Activated naive CD8-positive, alpha-beta T cell treated with anti-CD3 and anti-CD28 coated beads for 36 hours (primary cell): ENCODE measurements at regions not wholly inside any gene's neighbourhood (a gene's known extent, or its start where the extent isn't known, plus 50 kb on each side); places are given as distances from the start of the nearest gene placed in this dataset.
"Not testable (repeated sequence)": the region's sequence is repeated elsewhere in the genome, so short reads cannot be mapped to it uniquely, and the experiment has no call there.

Experiments used
- DNase-seq: peaks from one replicate; pipeline ENCODE4 v3.0.0; 2021
- H3K27ac Mint-ChIP-seq: one replicate; pipeline ENCODE4 v1.8.0; 2022; ENCODE audit warnings: mild to moderate bottlenecking, moderate library complexity, mixed read lengths
- H3K27me3 Mint-ChIP-seq: one replicate; pipeline ENCODE4 v1.8.0; 2022; ENCODE audit warnings: mild to moderate bottlenecking, mixed read lengths
- H3K36me3 Mint-ChIP-seq: one replicate; pipeline ENCODE4 v1.8.0; 2021; ENCODE audit warnings: mild to moderate bottlenecking, mixed read lengths
- H3K4me1 Mint-ChIP-seq: one replicate; pipeline ENCODE4 v1.8.0; 2021; ENCODE audit warnings: mixed read lengths
- H3K4me3 Mint-ChIP-seq: one replicate; pipeline ENCODE4 v1.8.0; 2022; ENCODE audit warnings: mild to moderate bottlenecking, moderate library complexity, mixed read lengths
- H3K9me3 Mint-ChIP-seq: one replicate; pipeline ENCODE4 v1.8.0; 2022; ENCODE audit warnings: mixed read lengths

GRCh38 chr16:87119748-87120147 lies 197.4 kb downstream of the C16orf95 start:
- Mint-ChIP-seq H3K36me3 (no peaks in the 10 kb centered on the region), H3K4me1 (no peaks in the 10 kb centered on the region), H3K9me3 (no peaks in the 10 kb centered on the region), H3K27me3 (peaks cover 32% of the 10 kb centered on the region), H3K27ac (no peak overlapping the region), H3K4me3 (no peak overlapping the region)
- no peak for DNase-seq

GRCh38 chr16:87121816-87122215 lies 195.4 kb downstream of the C16orf95 start:
- Mint-ChIP-seq H3K4me3 (no peak overlapping the region), H3K9me3 (no peaks in the 10 kb centered on the region), H3K27ac (no peak overlapping the region), H3K36me3 (no peaks in the 10 kb centered on the region), H3K4me1 (no peaks in the 10 kb centered on the region), H3K27me3 (peaks cover 29% of the 10 kb centered on the region)
- no peak for DNase-seq

- Mint-ChIP-seq H3K27me3 (peaks cover 24% of the 10 kb centered on the region), H3K4me3 (no peak overlapping the region), H3K36me3 (no peaks in the 10 kb centered on the region), H3K4me1 (no peaks in the 10 kb centered on the region), H3K9me3 (no peaks in the 10 kb centered on the region), H3K27ac (no peak overlapping the region)
- no peak for DNase-seq
Observed at GRCh38 chr16:87123356-87124001, 193.7 kb downstream of the C16orf95 start.

GRCh38 chr16:87124405-87124804 lies 192.8 kb downstream of the C16orf95 start:
- H3K4me3 Mint-ChIP-seq, H3K27ac Mint-ChIP-seq, H3K9me3 Mint-ChIP-seq, H3K4me1 Mint-ChIP-seq, H3K36me3 Mint-ChIP-seq, DNase-seq: not testable (repeated sequence)
- peaks cover 16% of the 10 kb centered on the region for H3K27me3 Mint-ChIP-seq

GRCh38 chr16:87125206-87126155 lies 191.7 kb downstream of the C16orf95 start:
- no peak overlapping the region for H3K4me3 Mint-ChIP-seq
- H3K27me3 Mint-ChIP-seq, result peaks cover 6% of the 10 kb centered on the region

GRCh38 chr16:87126403-87127025 lies 190.7 kb downstream of the C16orf95 start:
- Mint-ChIP-seq H3K9me3 (peaks cover 3% of the 10 kb centered on the region), H3K36me3 (no peaks in the 10 kb centered on the region), H3K27ac (no peak overlapping the region), H3K4me1 (no peaks in the 10 kb centered on the region), H3K27me3 (no peaks in the 10 kb centered on the region), H3K4me3 (no peak overlapping the region)
- DNase-seq, result no peak

More at GRCh38 chr16:87125206-87126155, 191.7 kb downstream of the C16orf95 start:
- H3K4me1 Mint-ChIP-seq, result no peaks in the 10 kb centered on the region
- peaks cover 3% of the 10 kb centered on the region for H3K9me3 Mint-ChIP-seq
- no peak for DNase-seq
- no peak overlapping the region for H3K27ac Mint-ChIP-seq
- H3K36me3 Mint-ChIP-seq, result no peaks in the 10 kb centered on the region

- Mint-ChIP-seq H3K9me3 (peaks cover 3% of the 10 kb centered on the region), H3K27ac (no peak overlapping the region), H3K4me1 (no peaks in the 10 kb centered on the region), H3K27me3 (no peaks in the 10 kb centered on the region), H3K4me3 (no peak overlapping the region), H3K36me3 (no peaks in the 10 kb centered on the region)
- no peak for DNase-seq
Observed at GRCh38 chr16:87127061-87127765, 190.0 kb downstream of the C16orf95 start.

- Mint-ChIP-seq H3K9me3 (peaks cover 3% of the 10 kb centered on the region), H3K27me3 (no peaks in the 10 kb centered on the region), H3K27ac (no peak overlapping the region), H3K4me3 (no peak overlapping the region), H3K4me1 (no peaks in the 10 kb centered on the region), H3K36me3 (no peaks in the 10 kb centered on the region)
- no peak for DNase-seq
Observed at GRCh38 chr16:87127766-87128147, 189.4 kb downstream of the C16orf95 start.

- Mint-ChIP-seq H3K4me1 (no peaks in the 10 kb centered on the region), H3K36me3 (no peaks in the 10 kb centered on the region), H3K27ac (no peak overlapping the region), H3K4me3 (no peak overlapping the region), H3K27me3 (no peaks in the 10 kb centered on the region), H3K9me3 (peaks cover 3% of the 10 kb centered on the region)
- no peak for DNase-seq
Observed at GRCh38 chr16:87129771-87130170, 187.4 kb downstream of the C16orf95 start.

GRCh38 chr16:87131061-87131995 lies 185.9 kb downstream of the C16orf95 start:
- Mint-ChIP-seq H3K4me3 (no peak overlapping the region), H3K36me3 (no peaks in the 10 kb centered on the region), H3K9me3 (peaks cover 3% of the 10 kb centered on the region), H3K27ac (no peak overlapping the region), H3K4me1 (no peaks in the 10 kb centered on the region), H3K27me3 (no peaks in the 10 kb centered on the region)
- DNase-seq, result no peak

- Mint-ChIP-seq H3K9me3 (peaks cover 3% of the 10 kb centered on the region), H3K4me1 (no peaks in the 10 kb centered on the region), H3K36me3 (no peaks in the 10 kb centered on the region), H3K4me3 (no peak overlapping the region), H3K27ac (no peak overlapping the region), H3K27me3 (no peaks in the 10 kb centered on the region)
- DNase-seq, result no peak
Observed at GRCh38 chr16:87131996-87132345, 185.2 kb downstream of the C16orf95 start.

- H3K4me3 Mint-ChIP-seq, result no peak overlapping the region
- no peak overlapping the region for H3K27ac Mint-ChIP-seq
- H3K27me3 Mint-ChIP-seq, result no peaks in the 10 kb centered on the region
- no peak for DNase-seq
- no peaks in the 10 kb centered on the region for H3K4me1 Mint-ChIP-seq
- no peaks in the 10 kb centered on the region for H3K36me3 Mint-ChIP-seq
- H3K9me3 Mint-ChIP-seq, result peaks cover 3% of the 10 kb centered on the region
Observed at GRCh38 chr16:87132361-87133014, 184.7 kb downstream of the C16orf95 start.

GRCh38 chr16:87133112-87133850 lies 183.9 kb downstream of the C16orf95 start:
- no peak overlapping the region for H3K27ac Mint-ChIP-seq
- no peaks in the 10 kb centered on the region for H3K27me3 Mint-ChIP-seq

More at GRCh38 chr16:87133112-87133850, 183.9 kb downstream of the C16orf95 start:
- Mint-ChIP-seq H3K4me3 (no peak overlapping the region), H3K36me3 (no peaks in the 10 kb centered on the region), H3K9me3 (peaks cover 3% of the 10 kb centered on the region), H3K4me1 (no peaks in the 10 kb centered on the region)
- no peak for DNase-seq
